Islet precursor cell (in vitro differentiated cells): ENCODE measurements at regions not wholly inside any gene's neighbourhood (a gene's known extent, or its start where the extent isn't known, plus 50 kb on each side); places are given as distances from the start of the nearest gene placed in this dataset.
"Not testable (repeated sequence)": the region's sequence is repeated elsewhere in the genome, so short reads cannot be mapped to it uniquely, and the experiment has no call there.

Source experiments
- DNase-seq: peaks from one replicate; pipeline ENCODE4 v3.0.0-alpha.2; 2018

DNA sequence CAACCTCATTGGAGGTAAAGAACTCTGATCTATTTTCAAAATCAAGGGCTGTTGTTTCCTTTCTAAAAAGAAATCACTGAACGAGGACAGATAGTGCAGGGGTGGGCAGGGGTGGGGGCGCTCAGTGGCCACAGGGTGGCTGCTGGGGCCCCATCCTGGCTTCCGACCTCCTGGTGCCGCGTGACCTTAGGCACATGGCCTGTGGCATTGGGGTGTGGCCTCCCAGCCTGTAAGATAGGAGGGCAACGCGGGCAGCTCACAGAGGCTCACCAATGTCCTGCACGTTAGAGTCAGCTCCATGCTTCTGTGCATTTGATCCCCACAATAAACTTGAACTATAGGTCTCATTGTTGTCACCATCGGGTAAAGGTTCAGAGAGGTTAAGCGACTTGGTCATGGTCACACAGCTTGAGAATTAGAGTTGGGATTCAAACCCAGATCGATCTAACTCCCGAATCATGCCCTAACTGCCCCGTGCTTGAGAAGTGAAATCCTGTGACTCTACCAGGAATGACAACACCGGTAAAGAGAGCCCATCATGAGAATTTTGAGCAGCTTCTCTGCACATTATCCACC lies 148.0 kb upstream of the SLC6A11 start:
- no peak for DNase-seq

DNA sequence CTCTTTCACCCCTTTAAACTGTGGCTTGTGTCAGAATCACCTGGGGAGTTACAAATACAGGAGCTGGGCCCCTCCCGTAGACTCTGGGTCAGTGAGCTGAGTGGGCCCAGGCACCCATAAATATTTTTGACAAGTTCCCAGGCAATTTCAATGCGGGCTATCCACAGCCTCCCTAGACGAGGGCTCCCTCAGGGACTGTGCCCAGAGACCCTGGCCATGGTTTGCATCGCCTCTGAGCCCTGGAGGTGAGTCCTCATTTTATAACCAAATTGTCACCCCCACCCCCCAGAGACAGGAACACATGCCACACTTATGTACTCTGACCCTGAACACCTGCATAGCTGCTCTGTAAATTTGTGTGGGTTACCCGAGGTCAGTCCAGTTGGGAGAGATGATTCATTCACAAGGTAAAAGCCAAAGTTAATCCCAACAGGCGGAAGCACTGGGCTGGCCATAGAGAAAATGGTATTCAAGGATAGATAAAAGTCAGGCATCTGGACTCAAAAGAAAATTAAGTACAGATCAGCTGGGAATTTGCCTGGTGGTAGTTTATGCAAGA lies 146.5 kb upstream of the SLC6A11 start:
- DNase-seq: no peak

DNA sequence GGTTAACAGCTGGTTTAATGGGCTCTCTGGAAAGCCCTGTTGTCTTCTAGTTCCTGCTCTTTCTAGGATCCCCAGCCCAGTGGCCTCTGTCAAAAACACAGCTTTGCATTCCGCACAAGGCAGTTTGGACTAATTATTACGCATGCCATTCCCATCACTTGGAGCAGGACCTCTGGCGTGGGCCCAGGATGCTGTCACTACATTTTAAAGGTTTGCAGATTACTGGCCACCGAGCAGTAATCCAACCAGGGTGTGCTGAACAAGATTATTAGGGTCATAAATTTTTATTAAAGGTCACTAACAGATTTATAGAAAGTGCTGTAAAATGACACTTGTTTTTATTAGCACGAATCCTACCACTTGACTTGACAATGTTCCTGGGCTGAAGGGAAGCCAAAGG lies 143.6 kb upstream of the SLC6A11 start:
- DNase-seq: no peak

DNA sequence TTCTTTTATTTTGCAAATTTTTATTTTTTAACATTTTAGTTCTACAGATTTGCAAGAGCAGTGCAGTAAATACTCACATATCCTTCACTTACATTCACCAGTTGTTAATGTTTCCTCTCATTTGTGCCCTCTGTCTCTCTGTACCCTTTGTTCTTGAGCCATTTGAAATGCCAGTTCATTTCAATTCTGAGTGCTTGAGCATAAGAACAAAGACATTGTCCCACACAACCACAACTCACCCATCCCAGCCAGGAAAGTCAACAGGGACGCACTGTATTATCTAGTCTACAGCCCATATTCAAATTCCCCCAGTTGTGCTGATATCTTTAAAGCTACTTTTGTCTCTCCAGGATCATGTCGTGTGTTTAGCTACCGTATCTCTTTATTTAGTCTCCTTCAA lies 141.4 kb upstream of the SLC6A11 start:
- no peak for DNase-seq

DNA sequence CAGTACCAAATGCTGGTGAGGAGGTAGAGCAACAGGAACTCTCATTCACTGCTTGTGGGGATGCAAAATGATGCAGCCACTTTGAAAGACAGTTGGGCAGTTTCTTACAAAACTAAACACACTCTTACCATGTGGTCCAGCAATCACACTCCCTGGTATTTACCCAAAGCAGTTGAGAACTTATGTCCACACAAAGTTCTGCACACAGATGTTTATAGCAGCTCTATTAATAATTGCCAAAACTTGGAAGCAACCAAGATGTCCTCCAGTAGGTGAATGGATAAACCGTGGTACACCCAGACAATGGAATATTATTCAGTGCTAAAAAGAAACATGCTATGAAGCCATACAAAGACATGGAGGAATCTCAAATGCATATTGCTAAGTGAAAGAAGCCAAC lies 139.1 kb upstream of the SLC6A11 start:
- DNase-seq: no peak

DNA sequence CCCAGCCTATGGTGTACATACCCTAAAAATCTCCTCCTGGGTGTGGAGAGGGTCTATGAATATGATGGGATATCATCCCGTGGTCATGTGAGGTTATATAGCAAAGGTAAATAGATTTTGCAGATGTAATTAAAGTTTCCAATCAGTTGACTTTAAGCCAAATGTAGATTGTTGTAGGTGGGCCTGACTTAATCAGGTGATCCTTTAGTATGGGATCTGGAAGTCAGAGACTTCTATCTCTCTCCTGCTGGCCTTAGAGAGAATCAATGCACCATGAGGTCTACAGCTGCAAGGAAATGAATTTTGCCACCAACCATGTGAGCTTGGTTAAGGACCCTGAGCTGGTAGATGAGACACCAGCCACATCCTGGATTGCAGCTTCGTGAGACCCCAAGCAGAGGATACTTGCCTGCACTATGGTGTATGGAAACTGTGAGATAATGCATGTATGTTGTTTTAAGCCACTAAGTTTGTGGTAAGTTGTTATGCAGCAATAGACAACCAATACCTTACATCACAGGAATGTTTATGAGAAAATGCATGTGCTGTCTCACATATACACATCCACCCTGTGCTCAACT lies 137.1 kb upstream of the SLC6A11 start:
- no peak for DNase-seq

DNA sequence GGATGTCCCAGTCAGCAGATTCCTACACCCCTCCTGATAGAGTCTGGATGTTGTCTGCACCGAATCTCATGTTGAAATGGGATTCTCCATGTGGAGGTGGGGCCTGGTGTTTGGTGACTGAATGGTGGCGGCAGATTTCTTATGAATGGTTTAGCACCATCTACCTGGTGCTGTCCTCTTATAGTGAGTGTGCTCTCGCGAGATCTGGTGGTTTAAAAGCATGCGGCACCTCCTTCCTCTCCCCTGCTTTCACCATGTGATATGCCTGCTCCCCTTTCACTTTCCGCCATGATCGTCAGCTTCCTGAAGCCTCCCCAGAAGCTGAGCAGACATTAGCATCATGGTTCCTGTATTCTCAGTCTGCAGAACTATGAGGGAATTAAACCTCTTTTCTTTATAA lies 135.2 kb upstream of the SLC6A11 start:
- DNase-seq: no peak

DNA sequence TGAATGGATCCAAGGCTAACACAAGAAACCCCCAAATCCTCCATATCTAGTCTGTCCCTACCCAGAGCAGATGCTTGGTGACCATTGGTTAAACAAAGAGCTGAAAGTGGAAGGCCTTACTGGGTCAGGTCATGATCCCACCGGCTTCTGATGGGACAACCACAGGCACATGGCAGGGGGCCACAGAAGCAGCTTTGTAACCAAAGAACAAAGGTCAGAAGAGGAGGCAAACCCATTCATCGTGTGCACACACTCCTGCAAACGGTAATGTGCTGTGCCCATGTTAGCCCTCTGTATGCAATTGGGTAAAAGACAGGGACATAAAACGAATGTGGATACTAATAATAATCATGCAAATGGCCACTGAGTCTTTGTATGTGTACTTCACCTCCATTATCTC lies 133.3 kb upstream of the SLC6A11 start:
- no peak for DNase-seq

DNA sequence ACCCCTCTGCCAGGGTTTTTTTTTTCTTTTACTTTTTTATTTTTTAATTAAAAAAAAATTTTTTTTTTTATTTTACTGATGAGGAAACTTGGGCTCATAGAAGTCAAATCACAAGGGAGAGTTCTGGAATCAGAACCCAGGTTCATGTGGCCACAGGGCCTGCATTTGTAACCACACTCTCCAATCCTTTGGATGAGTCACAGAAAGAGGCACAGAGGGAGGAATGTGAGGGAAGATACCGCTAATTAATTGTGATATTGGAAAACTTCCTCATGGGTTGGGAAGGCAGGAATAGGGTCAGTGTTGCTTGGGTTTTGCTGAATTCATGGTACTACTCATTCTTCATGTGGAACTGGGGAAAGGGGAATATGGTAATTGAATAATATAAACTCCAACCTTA lies 132.9 kb upstream of the SLC6A11 start:
- no peak for DNase-seq

DNA sequence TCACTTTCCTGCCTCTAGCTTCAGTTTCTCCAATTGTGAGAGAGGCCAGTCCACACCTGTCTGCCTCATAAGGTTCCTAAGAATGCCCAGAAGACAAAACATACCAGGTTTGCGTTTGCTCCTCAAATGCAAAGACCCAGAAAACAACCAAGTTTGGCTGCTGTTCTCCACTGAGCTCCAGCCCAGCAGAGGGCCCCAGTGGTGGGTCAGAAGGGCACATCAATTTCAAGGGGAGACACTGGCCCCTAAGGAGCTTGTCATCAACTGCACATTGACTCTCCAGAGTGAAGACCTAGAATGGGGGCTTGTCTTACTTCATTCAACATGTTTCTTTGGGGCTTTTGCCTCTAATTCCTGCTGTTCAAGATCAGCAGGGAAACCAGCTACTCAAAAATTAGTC lies 127.9 kb upstream of the SLC6A11 start:
- no peak for DNase-seq

DNA sequence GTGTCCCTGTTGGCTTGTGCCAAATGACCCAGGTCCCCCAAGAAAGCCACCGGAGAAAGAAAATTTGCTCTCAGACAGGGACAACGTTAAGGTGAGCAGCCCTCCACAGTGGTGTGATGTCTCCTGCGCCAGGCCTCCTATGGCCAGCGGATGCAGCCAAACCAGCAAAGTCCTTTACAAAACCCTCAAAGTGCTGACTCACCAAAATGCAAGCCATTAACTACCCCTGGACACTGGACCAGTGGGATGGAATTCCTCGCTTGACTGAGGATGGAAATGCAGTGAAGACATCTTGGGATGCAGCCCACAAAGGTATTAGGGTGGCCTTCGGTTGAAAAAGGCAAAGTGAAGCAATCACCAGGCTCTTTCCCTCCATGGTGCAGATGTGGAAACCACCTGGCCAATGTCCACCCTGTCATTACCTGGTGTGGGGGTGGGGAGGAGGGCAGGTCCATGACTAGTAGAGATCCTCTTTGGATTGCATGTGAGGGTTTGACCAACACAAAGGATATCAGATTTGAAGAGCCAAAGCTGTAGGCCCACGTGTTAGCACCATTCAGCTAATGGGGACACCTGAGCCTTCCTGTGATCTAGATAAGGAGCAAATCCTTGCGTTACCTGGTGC lies 127.4 kb upstream of the SLC6A11 start:
- no peak for DNase-seq

DNA sequence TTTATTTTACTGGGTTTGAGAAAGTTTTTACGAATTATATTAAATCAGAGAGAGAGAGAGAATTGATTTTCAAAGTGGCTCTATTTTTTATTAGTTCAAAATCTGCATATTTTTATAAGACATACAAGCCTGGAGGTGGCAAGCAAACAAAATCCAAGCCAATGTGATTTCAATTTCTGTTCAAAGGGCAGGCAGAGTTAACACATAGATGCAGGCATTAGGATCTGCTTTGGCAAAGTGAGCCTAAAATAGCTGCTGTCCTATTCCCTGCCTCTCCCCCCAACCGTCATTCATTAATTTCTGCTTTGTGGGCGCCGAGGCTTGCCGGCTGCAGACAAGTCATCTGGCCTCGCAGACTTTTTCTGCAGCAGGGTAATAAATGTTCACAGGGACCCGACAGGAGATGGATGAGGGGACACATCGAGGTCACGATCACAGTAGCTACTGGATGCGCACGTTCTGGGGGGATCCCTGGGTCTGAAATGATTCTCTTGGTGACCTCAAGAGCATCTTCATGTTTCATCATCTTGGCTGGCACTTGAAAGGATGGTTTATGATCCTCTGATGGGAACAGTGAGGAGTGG lies 123.9 kb upstream of the SLC6A11 start:
- no peak for DNase-seq

DNA sequence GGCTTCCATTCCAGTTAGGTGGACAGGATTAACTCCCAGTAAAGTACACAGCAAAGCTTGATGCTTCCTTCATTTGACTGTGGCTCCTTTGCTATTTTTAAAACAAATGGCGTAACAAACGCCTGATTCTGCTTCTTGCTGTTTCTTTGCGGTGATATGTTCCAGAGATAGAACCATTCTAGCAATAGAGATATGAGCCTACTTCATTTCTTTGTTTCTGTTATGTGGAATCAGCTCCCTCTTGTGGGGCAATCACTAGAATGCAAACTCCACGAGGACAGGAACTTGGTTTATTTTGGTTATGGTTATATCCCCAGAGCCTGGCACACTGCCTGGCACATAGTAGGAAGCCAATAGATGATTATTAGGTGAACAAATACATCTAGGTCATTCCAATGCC lies 122.6 kb upstream of the SLC6A11 start:
- DNase-seq: no peak

DNA sequence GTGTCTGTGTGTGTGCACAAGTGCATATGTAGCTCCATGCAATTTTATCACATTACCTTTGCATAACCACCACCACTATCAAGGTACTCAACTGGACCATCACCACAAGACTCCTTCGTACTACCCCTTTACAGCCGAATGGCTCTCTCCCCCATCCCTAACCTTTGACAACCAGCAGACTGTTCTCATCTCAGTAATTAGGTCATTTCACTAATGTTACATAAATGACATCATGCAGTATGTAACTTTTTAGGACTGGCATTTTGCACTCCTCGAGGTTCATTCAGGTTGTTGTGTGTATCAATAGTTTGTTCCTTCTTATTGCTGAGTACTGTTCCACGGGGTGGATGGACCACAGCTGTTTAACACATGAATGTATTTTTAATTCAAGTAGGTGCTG lies 121.8 kb upstream of the SLC6A11 start:
- no peak for DNase-seq

DNA sequence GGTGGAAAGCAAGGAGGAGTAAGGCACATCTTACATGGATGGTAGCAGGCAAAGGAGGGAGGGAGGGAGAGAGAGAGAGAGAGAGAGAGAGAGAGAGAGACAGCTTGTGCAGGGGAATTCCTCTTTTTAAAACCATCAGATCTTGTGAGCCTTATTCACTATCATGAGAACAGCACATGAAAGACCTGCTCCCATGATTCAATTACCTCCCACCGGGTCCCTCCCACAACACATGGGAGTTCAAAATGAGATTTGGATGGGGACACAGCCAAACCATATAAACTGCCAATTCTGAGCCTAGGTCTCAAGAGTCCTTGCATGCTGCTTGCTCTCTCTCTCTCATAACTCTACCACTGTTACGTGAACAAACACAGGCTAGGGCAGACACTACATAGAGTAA lies 120.8 kb upstream of the SLC6A11 start:
- not testable (repeated sequence) for DNase-seq

DNA sequence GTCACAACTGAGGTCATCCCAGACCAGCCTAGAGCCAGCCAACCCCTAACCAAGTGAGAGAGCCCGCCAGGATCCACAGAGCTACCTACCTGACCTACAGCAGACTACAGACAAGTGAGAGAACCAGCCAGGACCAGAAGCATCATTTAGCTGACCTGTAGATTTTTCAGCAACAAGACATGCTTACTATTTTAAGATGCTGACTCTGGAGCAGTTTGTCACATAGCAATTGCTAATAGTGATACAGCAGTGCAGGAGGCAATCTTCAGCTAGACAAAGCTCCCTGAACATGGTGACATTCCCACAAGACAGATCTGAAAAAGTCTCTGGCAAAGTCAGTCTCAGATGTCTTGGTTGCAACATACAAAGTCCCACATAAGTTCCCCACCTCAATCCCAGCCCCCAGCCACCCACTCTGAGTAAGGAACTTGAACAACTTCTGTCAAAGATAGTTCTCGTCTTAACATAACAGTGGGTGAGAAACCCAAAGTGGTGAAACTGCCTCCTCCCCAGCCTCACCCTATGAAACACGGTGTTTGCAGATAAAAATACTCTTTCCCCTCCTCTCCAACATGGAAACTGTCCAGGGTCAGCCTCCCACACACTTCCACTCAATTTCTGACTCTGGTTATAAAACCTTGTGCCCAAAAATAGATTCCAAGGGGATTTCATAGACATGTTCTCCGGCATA lies 120.3 kb upstream of the SLC6A11 start:
- no peak for DNase-seq

DNA sequence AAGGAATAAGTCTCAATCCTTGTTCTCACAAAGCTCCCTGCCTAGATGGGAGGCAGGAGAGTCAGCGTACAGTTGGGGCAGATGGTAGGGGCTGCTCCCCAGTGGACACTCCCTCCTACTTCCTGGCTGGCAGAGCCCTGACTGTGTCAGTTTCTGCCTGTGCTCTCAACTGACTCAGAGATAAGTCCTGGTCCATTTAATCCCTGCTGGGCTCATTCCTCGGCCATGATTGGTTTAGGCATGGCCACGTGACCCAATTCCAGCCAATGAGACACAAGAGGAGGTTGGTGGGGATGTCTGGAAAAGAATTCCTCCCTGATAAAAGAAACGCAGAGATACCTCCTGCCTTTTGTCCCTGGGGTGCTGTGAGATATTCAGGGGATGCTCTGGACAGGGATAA lies 118.1 kb upstream of the SLC6A11 start:
- peak; percentile 65 for DNase-seq

DNA sequence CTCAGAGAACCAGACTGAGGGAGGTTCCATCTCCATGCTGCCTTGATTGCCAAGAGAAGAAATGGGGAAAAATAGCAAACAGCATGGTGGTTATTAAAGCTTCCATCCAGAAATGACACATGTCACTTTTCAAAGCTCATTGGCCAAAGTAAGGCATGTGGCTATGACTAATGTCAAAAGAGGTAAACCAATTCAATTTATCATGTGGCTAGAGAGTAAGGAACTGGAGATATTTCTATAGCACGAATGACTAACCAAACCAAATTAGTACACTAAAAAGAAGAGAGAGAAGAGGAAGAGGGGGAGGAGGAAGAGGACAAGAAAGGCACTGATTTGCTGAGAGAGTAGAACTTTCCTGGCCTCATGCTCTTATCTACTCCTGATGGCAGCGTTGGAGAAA lies 115.2 kb upstream of the SLC6A11 start:
- DNase-seq: no peak

DNA sequence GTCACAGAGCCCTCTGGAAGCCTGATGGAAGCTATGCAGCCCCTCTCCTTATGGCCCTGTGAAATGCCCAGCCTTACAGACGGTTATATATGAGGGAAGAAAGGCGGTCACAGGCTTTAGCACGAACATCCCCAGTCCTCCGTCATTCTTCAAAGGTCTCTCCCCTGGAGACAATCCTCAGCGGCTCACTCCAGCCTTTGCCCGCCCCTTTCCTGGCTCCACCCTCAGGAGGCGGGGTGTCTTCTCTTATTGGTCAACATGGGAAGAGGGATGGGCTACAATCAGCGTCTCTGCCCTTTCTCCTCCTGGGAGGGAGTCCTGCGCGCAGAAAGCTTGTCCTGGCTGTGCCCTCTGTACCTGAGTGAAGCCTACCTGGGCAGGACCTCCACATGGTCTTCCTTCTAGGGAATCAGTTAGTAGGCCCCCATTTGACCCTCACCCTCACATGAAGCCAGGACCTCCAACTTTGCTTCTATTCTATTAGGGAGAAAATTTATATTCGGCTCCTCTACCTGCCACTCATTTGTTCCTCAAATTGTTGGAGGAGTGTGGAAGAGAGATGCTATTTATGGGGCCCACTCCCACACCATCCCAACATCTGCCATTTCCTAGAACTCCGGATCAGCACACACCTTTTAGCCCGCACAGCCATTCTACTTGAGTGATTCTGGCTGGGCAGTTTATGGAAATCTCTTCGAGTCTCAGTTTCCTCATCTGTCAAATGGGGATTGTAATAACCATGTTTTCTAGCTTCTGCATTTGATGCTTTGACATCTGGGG lies 112.9 kb upstream of the SLC6A11 start:
- DNase-seq: peak; percentile 80

DNA sequence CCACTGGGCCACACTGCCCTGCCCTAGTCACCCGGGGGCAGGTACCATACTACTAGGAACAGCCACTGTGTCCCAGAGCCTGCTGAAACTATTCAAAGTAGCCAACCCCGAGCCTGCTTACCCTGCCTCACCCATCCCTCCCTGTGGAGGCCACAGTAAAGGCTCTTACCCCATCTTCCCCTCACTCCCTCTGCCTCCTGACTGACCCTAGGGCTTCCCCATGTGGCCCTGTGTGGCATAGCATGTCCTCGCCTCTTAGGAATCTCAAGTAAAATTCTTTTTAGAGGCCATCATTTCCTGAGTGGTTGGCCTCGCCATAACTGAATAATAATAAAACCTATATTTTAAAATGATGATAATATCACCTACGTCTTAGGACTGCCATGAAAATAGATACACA lies 112.2 kb upstream of the SLC6A11 start:
- DNase-seq: peak; percentile 82

DNA sequence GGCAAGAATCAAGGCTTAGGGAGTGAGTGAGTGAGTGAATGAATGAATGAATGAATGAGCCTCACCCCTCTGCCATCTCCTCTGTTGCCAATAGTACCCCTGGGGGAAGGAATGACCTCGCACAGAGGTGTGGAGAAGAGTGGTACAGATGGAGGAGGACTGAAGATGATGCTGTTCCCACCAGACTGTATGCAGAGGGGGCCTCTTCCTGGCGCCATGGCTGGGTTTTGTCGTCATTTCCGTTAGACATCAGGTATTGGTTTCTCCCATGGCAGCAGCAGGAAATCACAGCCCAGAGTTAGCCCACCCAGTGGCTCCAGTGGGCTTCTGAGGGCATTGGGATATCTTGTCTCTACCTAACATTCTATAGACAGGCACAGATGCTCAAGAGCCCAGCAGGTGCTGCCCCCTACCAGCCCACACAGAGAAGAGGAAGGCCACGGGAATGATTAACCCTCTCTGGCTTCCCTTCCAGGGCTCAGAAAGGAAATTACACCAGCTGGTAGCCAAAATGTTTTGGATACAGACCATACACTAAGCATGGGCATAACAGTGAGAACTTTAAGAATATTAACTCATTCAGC lies 109.8 kb upstream of the SLC6A11 start:
- DNase-seq: no peak

DNA sequence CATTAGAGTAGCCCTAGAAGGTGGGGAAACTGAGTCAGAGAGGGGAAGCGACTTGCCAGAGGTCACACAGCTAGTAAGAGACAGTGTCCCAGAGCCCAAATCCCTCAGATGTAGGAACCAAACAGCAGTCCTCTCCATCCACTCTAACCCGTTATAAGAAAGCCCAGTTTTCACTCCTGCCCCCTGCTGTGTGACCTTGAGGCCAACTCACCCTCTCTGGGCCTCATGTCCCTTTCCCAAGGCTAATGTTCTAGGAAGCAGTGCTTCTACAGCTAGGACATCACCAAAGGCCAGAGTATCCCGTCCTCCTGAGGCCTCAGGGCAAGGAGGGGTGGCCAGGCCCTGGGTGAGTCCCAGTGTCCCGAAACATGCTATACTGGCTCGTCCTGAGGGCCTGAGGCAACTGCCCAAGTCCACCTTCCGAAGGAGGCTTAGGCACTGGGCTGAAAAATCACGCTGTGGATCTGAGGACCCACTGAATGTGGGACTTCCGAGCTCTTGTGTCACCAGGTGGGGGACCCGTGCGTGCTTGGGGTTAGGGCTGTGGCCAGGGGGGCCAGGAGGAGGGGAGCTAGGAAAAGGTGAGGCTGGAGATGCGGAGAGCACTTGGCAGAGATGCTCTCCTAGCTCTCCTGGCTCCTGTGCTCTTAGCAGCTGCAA lies 109.2 kb upstream of the SLC6A11 start:
- no peak for DNase-seq
